K562 (cell line): ENCODE measurements at regions not wholly inside any gene's neighbourhood (a gene's known extent, or its start where the extent isn't known, plus 50 kb on each side); places are given as distances from the start of the nearest gene placed in this dataset.

Source experiments
- CBX2 ChIP-seq: fragments of 200-600 bp; sonication (generic); IDR thresholded peaks from one replicate; pipeline ENCODE4 v1.6.1; 2012; ENCODE audit warnings: mild to moderate bottlenecking, low read length, inconsistent platforms; ENCODE audit not compliant: insufficient read depth, poor library complexity, severe bottlenecking
- CREB1 ChIP-seq, 2 experiments: sonication (generic) in 1 of 2; formaldehyde crosslinking in 1 of 2; IDR thresholded peaks; 2 replicates each; pipeline versions ENCODE4 v1.6.1 to v1.8.0; 2012 to 2022; ENCODE audit warnings: inconsistent platforms in 1 of 2, mild to moderate bottlenecking in 1 of 2, missing genetic modification reagents in 1 of 2, moderate library complexity in 1 of 2
- FOXM1 ChIP-seq, 2 experiments: fragments of 450-650 bp in 1 of 2; sonication (generic) in 1 of 2; formaldehyde crosslinking in 1 of 2; IDR thresholded peaks; 2 replicates each; pipeline versions ENCODE4 v1.6.1 to v1.9.0; 2017 to 2022; ENCODE audit warnings: low read depth in 2 of 2, mild to moderate bottlenecking in 2 of 2, missing genetic modification reagents in 1 of 2, moderate library complexity in 1 of 2
- HDAC8 ChIP-seq: fragments of 450-650 bp; IDR thresholded peaks from 2 replicates; pipeline ENCODE4 v1.6.1; 2016; ENCODE audit warnings: mild to moderate bottlenecking, missing genetic modification characterization, moderate library complexity, missing compliant biosample characterization
- HMGN3 ChIP-seq: IDR thresholded peaks from 2 replicates; pipeline ENCODE4 v1.6.1; 2011; ENCODE audit warnings: borderline replicate concordance, low read depth, mild to moderate bottlenecking, mixed read lengths, low read length; ENCODE audit not compliant: insufficient read length; ENCODE audit errors: extremely low read depth
- KDM1A ChIP-seq, 2 experiments: fragments of 450-650 bp; IDR thresholded peaks; 2 replicates each; pipeline ENCODE4 v1.6.1; 2016; ENCODE audit warnings: mild to moderate bottlenecking in 2 of 2
- KDM2B ChIP-seq: fragments of 250-450 bp; sonication (Bioruptor Pico); IDR thresholded peaks from 2 replicates; pipeline ENCODE4 v1.8.0; 2021; ENCODE audit warnings: mild to moderate bottlenecking, moderate library complexity
- LARP7 ChIP-seq: fragments of 450-650 bp; IDR thresholded peaks from 2 replicates; pipeline ENCODE4 v1.6.1; 2016
- MIER1 ChIP-seq: fragments of 450-650 bp; IDR thresholded peaks from 2 replicates; pipeline ENCODE4 v1.6.1; 2016; ENCODE audit warnings: antibody characterized with exemption, mild to moderate bottlenecking, low read depth
- MTA2 ChIP-seq: fragments of 450-650 bp; IDR thresholded peaks from 2 replicates; pipeline ENCODE4 v1.6.1; 2016; ENCODE audit warnings: low read depth
- NCOR1 ChIP-seq: fragments of 450-650 bp; IDR thresholded peaks from 2 replicates; pipeline ENCODE4 v1.6.1; 2016; ENCODE audit warnings: mild to moderate bottlenecking, moderate library complexity
- POLR2AphosphoS5 ChIP-seq: IDR thresholded peaks from 2 replicates; pipeline ENCODE4 v1.6.1; 2011; ENCODE audit warnings: mild to moderate bottlenecking, low read depth, low read length, moderate library complexity; ENCODE audit not compliant: control insufficient read depth, insufficient read depth
- RBM17 ChIP-seq: fragments of 200-400 bp; formaldehyde crosslinking; IDR thresholded peaks from 2 replicates; pipeline ENCODE4 v1.6.1; 2017; ENCODE audit warnings: low read depth, mild to moderate bottlenecking, low read length, borderline replicate concordance
- SOX6 ChIP-seq: fragments of 450-650 bp; IDR thresholded peaks from 2 replicates; pipeline ENCODE4 v1.6.1; 2014; ENCODE audit warnings: mild to moderate bottlenecking
- TEAD1 ChIP-seq, 2 experiments: fragments of 450-650 bp in 1 of 2; sonication (generic) in 1 of 2; formaldehyde crosslinking; IDR thresholded peaks; 2 replicates each; pipeline versions ENCODE4 v1.4.0 to v1.8.0; 2020 to 2022; ENCODE audit warnings: mild to moderate bottlenecking in 2 of 2, missing genetic modification reagents in 1 of 2
- TEAD2 ChIP-seq: fragments of 450-650 bp; IDR thresholded peaks from 2 replicates; pipeline ENCODE4 v1.6.1; 2016; ENCODE audit warnings: missing genetic modification characterization, control low read depth, missing compliant biosample characterization
- ZNF174 ChIP-seq: fragments of 250-450 bp; sonication (Bioruptor Pico); IDR thresholded peaks from 2 replicates; pipeline ENCODE4 v1.4.0; 2020; ENCODE audit warnings: mild to moderate bottlenecking
- ZNF212 ChIP-seq: fragments of 450-650 bp; formaldehyde crosslinking; IDR thresholded peaks from 2 replicates; pipeline ENCODE4 v1.4.0; 2020; ENCODE audit warnings: mild to moderate bottlenecking
- ZNF253 ChIP-seq: fragments of 250-450 bp; sonication (Bioruptor Pico); conservative IDR thresholded peaks from 2 replicates; pipeline ENCODE4 v1.6.1; 2021; ENCODE audit warnings: mild to moderate bottlenecking
- ZNF41 ChIP-seq: fragments of 250-450 bp; sonication (Bioruptor Pico); conservative IDR thresholded peaks from 2 replicates; pipeline ENCODE4 v1.4.0; 2020; ENCODE audit warnings: mild to moderate bottlenecking
- TF ChIP-seq, protein P1 (sequence below), 2 experiments: fragments of 150-350 bp in 1 of 2; IDR thresholded peaks; 2 replicates each; pipeline ENCODE4 v1.6.1; 2012 to 2016; ENCODE audit warnings: low read depth in 2 of 2, low read length in 2 of 2, mild to moderate bottlenecking in 1 of 2, moderate library complexity in 1 of 2

DNA sequence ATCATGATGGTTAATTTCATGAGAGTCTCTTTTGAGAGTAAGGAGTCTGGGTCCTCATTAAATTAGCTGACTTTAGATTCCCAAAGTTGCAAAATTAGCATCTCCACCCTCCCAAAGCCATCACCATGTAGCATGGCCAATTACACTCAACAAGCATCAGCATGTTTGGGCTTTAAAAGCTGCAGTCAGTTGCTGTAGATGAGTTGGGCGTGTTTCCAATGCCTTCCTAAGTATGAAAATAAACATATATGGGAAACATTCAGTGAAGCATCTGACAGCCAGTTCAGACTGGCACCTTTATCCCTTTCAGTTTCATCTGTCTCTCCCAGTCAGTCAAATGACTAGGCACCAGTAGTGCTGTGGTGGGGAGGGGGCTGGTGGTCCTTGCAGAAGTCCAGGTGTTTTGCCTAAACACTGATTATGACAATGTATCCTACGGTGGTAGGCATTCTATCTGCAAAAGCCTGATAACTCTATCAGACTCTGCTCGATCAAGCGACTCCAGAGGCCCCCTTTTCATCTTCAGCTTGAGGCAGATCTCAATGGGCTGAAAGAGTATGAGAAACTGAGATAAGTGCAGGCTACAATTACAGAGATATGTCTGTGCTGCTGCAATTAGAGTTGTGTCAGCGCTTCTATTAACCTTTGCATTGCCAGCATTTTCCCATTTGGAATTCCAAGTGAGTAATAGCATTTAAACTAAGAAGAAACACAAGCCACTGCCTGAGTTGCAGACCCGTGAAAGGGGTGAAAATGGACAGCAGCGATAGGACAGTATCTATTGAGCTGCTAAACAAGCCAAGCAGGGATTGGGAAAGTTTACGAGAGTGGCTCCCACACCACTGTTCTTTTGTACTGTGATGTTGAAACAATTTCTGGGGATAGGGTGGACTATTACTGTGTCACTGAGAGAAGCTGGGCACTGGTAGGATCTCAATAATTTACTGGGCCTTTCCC, 67.3 kb upstream of the SPOPL start (continued):
- TF ChIP-seq TEAD2 (tag) (no peak), CREB1 (IDR thresholded peaks at IDR 0.05) (peak; percentile 38; the same call in 1 of the 2 replicates), CREB1 (CRISPR knock-in tag; IDR thresholded peaks at IDR 0.05) (no peak), ZNF253 (CRISPR knock-in tag) (no peak), RBM17 (no peak), SOX6 (peak; percentile 31; the same call in 1 of the 2 replicates), ZNF41 (CRISPR knock-in tag) (no peak), POLR2AphosphoS5 (peak; percentile 78), HDAC8 (no peak), FOXM1 (IDR thresholded peaks at IDR 0.05; ENCODE audit: low read depth) (peak; percentile 44; the same call in 1 of the 2 replicates), FOXM1 (CRISPR knock-in tag; IDR thresholded peaks at IDR 0.05; ENCODE audit: low read depth) (no peak), ZNF174 (CRISPR knock-in tag) (no peak), KDM2B (CRISPR knock-in tag) (no peak), MIER1 (no peak), NCOR1 (peak; percentile 82), MTA2 (peak; percentile 51; the same call in 1 of the 2 replicates), HMGN3 (no peak), ZNF212 (CRISPR knock-in tag) (no peak), CBX2 (no peak), KDM1A (IDR thresholded peaks at IDR 0.05) (0 out of 4 replicates have a peak, but pooled peaks have one; percentile 15 to 18), TEAD1 (CRISPR knock-in tag; IDR thresholded peaks at IDR 0.05) (no peak), LARP7 (no peak)
- TF ChIP-seq, protein P1, sequence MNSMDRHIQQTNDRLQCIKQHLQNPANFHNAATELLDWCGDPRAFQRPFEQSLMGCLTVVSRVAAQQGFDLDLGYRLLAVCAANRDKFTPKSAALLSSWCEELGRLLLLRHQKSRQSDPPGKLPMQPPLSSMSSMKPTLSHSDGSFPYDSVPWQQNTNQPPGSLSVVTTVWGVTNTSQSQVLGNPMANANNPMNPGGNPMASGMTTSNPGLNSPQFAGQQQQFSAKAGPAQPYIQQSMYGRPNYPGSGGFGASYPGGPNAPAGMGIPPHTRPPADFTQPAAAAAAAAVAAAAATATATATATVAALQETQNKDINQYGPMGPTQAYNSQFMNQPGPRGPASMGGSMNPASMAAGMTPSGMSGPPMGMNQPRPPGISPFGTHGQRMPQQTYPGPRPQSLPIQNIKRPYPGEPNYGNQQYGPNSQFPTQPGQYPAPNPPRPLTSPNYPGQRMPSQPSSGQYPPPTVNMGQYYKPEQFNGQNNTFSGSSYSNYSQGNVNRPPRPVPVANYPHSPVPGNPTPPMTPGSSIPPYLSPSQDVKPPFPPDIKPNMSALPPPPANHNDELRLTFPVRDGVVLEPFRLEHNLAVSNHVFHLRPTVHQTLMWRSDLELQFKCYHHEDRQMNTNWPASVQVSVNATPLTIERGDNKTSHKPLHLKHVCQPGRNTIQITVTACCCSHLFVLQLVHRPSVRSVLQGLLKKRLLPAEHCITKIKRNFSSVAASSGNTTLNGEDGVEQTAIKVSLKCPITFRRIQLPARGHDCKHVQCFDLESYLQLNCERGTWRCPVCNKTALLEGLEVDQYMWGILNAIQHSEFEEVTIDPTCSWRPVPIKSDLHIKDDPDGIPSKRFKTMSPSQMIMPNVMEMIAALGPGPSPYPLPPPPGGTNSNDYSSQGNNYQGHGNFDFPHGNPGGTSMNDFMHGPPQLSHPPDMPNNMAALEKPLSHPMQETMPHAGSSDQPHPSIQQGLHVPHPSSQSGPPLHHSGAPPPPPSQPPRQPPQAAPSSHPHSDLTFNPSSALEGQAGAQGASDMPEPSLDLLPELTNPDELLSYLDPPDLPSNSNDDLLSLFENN (IDR thresholded peaks at IDR 0.05; ENCODE audit: low read depth in 2 of 2, low read length in 2 of 2): no peak
